ENCODE measurements at regions not wholly inside any gene's neighbourhood (a gene's known extent, or its start where the extent isn't known, plus 50 kb on each side); places are given as distances from the start of the nearest gene placed in this dataset.

DNA sequence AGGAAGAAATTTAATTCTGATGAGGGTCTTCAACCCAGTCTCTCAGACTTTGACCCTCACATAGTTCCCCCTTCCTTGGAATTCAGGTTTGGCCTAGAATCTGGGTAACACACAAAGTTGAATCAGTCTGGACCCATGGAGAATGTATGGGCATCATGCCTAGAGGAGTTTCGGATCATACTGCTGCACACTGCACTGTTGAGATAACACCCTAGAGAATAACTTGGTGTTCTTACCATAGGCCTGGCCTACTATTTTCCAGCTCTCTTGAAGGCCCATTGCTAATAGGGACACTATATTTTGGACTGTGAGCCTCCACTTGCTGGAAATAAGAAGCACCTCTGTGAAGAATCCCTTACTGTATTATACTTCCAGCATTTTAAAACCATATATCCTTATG, 413.5 kb downstream of the PLK2 start:
- Histone ChIP-seq H3K27me3 (ENCODE audit: low read depth) (no peaks in the 10 kb centered on the region), H3K4me3 (no peak overlapping the region), H3K36me3 (no peaks in the 10 kb centered on the region), H3K27ac (replicated peaks) (no peak overlapping the region), H3K4me1 (peaks cover 22% of the 10 kb centered on the region), H3K9me3 (replicated peaks) (no peaks in the 10 kb centered on the region)
- intact Hi-C loops (cut with micrococcal nuclease) = no loop called here
- TF ChIP-seq, protein P1, sequence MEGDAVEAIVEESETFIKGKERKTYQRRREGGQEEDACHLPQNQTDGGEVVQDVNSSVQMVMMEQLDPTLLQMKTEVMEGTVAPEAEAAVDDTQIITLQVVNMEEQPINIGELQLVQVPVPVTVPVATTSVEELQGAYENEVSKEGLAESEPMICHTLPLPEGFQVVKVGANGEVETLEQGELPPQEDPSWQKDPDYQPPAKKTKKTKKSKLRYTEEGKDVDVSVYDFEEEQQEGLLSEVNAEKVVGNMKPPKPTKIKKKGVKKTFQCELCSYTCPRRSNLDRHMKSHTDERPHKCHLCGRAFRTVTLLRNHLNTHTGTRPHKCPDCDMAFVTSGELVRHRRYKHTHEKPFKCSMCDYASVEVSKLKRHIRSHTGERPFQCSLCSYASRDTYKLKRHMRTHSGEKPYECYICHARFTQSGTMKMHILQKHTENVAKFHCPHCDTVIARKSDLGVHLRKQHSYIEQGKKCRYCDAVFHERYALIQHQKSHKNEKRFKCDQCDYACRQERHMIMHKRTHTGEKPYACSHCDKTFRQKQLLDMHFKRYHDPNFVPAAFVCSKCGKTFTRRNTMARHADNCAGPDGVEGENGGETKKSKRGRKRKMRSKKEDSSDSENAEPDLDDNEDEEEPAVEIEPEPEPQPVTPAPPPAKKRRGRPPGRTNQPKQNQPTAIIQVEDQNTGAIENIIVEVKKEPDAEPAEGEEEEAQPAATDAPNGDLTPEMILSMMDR (IDR thresholded peaks at IDR 0.05; ENCODE audit: borderline replicate concordance) = no peak
- no peak for DNase-seq

DNA sequence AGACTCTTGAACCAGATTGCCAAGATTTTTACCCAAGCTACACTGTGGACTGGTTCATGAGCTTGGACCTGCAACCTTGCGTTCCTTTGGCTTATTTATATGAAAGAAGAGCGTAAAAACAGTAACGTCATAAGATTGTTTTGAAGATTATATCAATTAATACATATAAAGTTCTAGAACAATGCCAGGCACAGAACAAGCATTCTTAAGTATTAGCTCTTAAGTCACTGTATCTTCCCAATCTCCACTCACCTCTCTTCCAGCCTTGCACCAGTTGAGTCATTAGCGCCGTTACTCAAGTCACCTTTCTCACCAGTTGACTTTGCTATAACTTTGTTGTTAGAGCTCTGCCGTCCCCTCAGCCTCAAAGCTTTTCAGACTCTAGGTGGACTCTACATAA, 415.7 kb downstream of the PLK2 start:
- TF ChIP-seq, protein P1 (IDR thresholded peaks at IDR 0.05; ENCODE audit: borderline replicate concordance) = no peak
- Histone ChIP-seq H3K27ac (replicated peaks) (peak overlapping the region; percentile 59), H3K9me3 (replicated peaks) (no peaks in the 10 kb centered on the region), H3K4me1 (peaks cover 29% of the 10 kb centered on the region), H3K27me3 (ENCODE audit: low read depth) (no peaks in the 10 kb centered on the region), H3K36me3 (no peaks in the 10 kb centered on the region), H3K4me3 (no peak overlapping the region)
- DNase-seq = no peak
- intact Hi-C loops (cut with micrococcal nuclease) = no loop called here

DNA sequence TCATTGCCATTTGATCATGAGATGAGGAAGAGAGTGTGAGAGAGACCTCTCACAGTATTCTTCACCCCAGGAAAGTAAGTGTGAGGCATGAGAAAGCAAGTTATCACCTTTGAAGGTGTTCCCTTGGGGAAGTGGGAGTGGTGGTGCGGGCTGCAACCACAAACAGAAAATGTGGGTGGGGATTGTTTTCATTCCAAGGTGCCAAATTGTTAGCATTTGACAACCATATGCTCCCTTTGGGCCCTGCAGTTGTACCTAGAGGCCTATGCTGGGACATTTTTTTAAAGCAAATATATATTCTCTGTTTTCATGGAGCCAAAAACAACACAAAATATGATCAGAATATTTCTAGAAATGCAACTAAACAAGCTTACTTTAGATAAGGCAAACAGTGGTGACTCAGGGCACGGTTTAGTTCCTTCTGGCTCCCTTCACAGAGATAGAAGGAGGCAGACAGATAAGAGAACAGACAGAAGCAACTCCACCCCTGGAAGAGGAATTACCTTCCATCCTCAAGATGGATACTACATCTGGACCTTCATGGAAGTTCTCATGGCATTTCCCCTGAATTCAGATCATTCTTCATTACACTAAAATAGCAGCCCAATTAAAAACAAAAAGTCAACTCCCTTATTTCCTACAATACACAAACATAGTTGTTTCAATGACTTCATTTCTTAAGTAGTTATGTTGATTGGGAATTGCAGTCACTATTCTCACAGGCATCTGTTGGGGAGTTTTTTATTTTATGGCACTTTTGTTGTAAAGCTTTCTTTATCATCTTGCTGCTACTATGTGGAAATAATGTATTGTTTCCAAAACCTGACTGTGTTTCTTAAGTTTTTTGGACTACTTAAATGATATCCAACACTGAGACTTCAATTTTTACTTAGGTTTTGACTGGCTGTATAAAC, 416.6 kb downstream of the PLK2 start:
- H3K36me3 ChIP-seq = no peaks in the 10 kb centered on the region
- intact Hi-C loops (cut with micrococcal nuclease) = no loop called here
- H3K9me3 ChIP-seq (replicated peaks) = no peaks in the 10 kb centered on the region
- H3K27me3 ChIP-seq (ENCODE audit: low read depth) = no peaks in the 10 kb centered on the region
- no peak overlapping the region for H3K4me3 ChIP-seq
- DNase-seq = no peak
- H3K4me1 ChIP-seq = peaks cover 29% of the 10 kb centered on the region
- H3K27ac ChIP-seq (replicated peaks) = peak overlapping the region; percentile 59
- TF ChIP-seq, protein P1 (IDR thresholded peaks at IDR 0.05; ENCODE audit: borderline replicate concordance) = no peak

DNA sequence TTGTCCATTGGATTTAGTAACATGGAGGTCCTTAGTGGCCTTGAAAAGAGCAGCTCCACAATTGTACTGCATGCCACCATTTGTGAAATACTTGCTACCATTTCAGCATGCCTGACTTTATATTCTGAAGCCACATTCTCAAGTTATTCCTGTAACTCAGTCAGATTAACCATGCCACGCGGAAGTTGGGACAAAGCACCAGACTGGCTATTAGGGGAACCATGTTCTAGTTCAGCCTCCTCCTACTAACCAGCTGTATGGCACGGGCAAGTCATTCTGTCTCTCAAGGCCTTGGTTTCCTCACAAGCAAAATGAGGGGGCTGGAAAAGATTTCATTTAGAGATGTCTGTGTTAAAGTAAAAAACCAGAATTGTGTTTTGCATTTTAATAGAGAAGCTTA, 418.0 kb downstream of the PLK2 start:
- H3K4me1 ChIP-seq = peaks cover 29% of the 10 kb centered on the region
- TF ChIP-seq, protein P1 (IDR thresholded peaks at IDR 0.05; ENCODE audit: borderline replicate concordance) = no peak
- H3K27me3 ChIP-seq (ENCODE audit: low read depth) = no peaks in the 10 kb centered on the region
- DNase-seq = no peak
- intact Hi-C loops (cut with micrococcal nuclease) = no loop called here
- no peak overlapping the region for H3K27ac ChIP-seq (replicated peaks)
- no peaks in the 10 kb centered on the region for H3K36me3 ChIP-seq
- H3K4me3 ChIP-seq = no peak overlapping the region
- H3K9me3 ChIP-seq (replicated peaks) = no peaks in the 10 kb centered on the region

DNA sequence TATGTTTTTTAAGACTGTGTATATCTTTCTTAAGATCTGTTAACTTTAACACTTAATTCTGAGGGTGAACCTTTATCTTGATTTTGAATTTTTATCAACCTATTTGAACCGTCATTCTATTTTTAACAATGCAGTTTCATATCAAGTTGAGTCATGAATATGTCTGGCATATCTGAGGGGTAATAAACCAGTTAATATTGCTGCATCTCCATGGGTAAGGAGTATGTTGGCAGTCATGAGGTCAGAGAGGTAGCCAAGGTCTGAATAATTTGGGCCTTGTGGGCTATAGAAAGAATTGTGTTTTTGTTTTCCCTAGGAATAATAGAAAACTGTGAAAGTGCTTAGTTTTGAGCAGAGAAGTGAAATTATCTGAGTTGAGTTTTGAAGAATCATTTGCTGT, 419.0 kb downstream of the PLK2 start:
- peaks cover 29% of the 10 kb centered on the region for H3K4me1 ChIP-seq
- no peak overlapping the region for H3K4me3 ChIP-seq
- intact Hi-C loops (cut with micrococcal nuclease) = no loop called here
- TF ChIP-seq, protein P1 (IDR thresholded peaks at IDR 0.05; ENCODE audit: borderline replicate concordance) = no peak
- no peak for DNase-seq
- H3K36me3 ChIP-seq = no peaks in the 10 kb centered on the region
- H3K9me3 ChIP-seq (replicated peaks) = no peaks in the 10 kb centered on the region
- no peak overlapping the region for H3K27ac ChIP-seq (replicated peaks)
- no peaks in the 10 kb centered on the region for H3K27me3 ChIP-seq (ENCODE audit: low read depth)
